ENCODE measurements at regions not wholly inside any gene's neighbourhood (a gene's known extent, or its start where the extent isn't known, plus 50 kb on each side); places are given as distances from the start of the nearest gene placed in this dataset.
"Not testable (repeated sequence)": the region's sequence is repeated elsewhere in the genome, so short reads cannot be mapped to it uniquely, and the experiment has no call there.

- no peak for DNase-seq (ENCODE audit: low spot score, unreplicated experiment)
- Mint-ChIP-seq H3K36me3 (ENCODE audit: insufficient read depth) (no peaks in the 10 kb centered on the region), H3K9me3 (ENCODE audit: low read depth) (no peaks in the 10 kb centered on the region), H3K27ac (no peak overlapping the region), H3K4me3 (ENCODE audit: low read depth) (no peak overlapping the region), H3K27me3 (no peaks in the 10 kb centered on the region), H3K4me1 (ENCODE audit: low read depth) (no peaks in the 10 kb centered on the region)
- TF ChIP-seq, protein P1, sequence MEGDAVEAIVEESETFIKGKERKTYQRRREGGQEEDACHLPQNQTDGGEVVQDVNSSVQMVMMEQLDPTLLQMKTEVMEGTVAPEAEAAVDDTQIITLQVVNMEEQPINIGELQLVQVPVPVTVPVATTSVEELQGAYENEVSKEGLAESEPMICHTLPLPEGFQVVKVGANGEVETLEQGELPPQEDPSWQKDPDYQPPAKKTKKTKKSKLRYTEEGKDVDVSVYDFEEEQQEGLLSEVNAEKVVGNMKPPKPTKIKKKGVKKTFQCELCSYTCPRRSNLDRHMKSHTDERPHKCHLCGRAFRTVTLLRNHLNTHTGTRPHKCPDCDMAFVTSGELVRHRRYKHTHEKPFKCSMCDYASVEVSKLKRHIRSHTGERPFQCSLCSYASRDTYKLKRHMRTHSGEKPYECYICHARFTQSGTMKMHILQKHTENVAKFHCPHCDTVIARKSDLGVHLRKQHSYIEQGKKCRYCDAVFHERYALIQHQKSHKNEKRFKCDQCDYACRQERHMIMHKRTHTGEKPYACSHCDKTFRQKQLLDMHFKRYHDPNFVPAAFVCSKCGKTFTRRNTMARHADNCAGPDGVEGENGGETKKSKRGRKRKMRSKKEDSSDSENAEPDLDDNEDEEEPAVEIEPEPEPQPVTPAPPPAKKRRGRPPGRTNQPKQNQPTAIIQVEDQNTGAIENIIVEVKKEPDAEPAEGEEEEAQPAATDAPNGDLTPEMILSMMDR (IDR thresholded peaks at IDR 0.05; ENCODE audit: unreplicated experiment): no peak
Measured at GRCh38 chr3:115401298-115401697, 222.0 kb upstream of the GAP43 start.

GRCh38 chr3:115401851-115402501 lies 221.3 kb upstream of the GAP43 start:
- Mint-ChIP-seq H3K36me3 (ENCODE audit: insufficient read depth) (no peaks in the 10 kb centered on the region), H3K9me3 (ENCODE audit: low read depth) (no peaks in the 10 kb centered on the region), H3K4me1 (ENCODE audit: low read depth) (no peaks in the 10 kb centered on the region), H3K4me3 (ENCODE audit: low read depth) (no peak overlapping the region), H3K27me3 (no peaks in the 10 kb centered on the region), H3K27ac (no peak overlapping the region)
- TF ChIP-seq, protein P1 (IDR thresholded peaks at IDR 0.05; ENCODE audit: unreplicated experiment): no peak
- no peak for DNase-seq (ENCODE audit: low spot score, unreplicated experiment)

DNA sequence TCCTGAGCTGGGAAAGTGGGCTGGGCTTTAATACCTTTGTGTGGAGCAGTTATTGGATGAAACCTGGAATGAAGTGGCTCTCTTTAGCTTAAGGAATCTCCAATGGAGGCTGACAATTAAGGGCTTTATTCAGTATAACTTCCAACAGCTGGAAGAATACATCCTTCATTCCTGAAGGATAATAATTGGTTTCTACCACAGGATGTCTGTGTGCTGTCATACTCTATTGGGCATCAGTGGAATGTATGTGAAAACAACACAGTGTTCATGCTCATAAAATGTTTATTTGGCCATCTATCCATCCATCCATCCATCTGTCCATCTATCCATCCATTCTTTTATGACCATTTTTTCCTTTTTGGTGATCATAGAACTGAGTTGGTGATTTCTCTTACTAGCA lies 220.7 kb upstream of the GAP43 start:
- no peak for DNase-seq (ENCODE audit: low spot score, unreplicated experiment)
- H3K27ac Mint-ChIP-seq: no peak overlapping the region
- H3K4me3 Mint-ChIP-seq (ENCODE audit: low read depth): no peak overlapping the region
- H3K4me1 Mint-ChIP-seq (ENCODE audit: low read depth): no peaks in the 10 kb centered on the region
- TF ChIP-seq, protein P1 (IDR thresholded peaks at IDR 0.05; ENCODE audit: unreplicated experiment): no peak
- H3K36me3 Mint-ChIP-seq (ENCODE audit: insufficient read depth): no peaks in the 10 kb centered on the region
- no peaks in the 10 kb centered on the region for H3K9me3 Mint-ChIP-seq (ENCODE audit: low read depth)
- H3K27me3 Mint-ChIP-seq: no peaks in the 10 kb centered on the region

GRCh38 chr3:115403786-115404185 lies 219.5 kb upstream of the GAP43 start:
- Mint-ChIP-seq H3K9me3 (ENCODE audit: low read depth) (no peaks in the 10 kb centered on the region), H3K4me3 (ENCODE audit: low read depth) (no peak overlapping the region), H3K27ac (no peak overlapping the region), H3K4me1 (ENCODE audit: low read depth) (no peaks in the 10 kb centered on the region), H3K27me3 (no peaks in the 10 kb centered on the region), H3K36me3 (ENCODE audit: insufficient read depth) (no peaks in the 10 kb centered on the region)
- TF ChIP-seq, protein P1 (IDR thresholded peaks at IDR 0.05; ENCODE audit: unreplicated experiment): no peak
- DNase-seq (ENCODE audit: low spot score, unreplicated experiment): no peak

GRCh38 chr3:115409596-115409995 lies 213.7 kb upstream of the GAP43 start:
- H3K27ac Mint-ChIP-seq: no peak overlapping the region
- DNase-seq (ENCODE audit: low spot score, unreplicated experiment): no peak
- H3K4me1 Mint-ChIP-seq (ENCODE audit: low read depth): no peaks in the 10 kb centered on the region
- no peak overlapping the region for H3K4me3 Mint-ChIP-seq (ENCODE audit: low read depth)
- no peaks in the 10 kb centered on the region for H3K36me3 Mint-ChIP-seq (ENCODE audit: insufficient read depth)
- H3K27me3 Mint-ChIP-seq: no peaks in the 10 kb centered on the region
- no peaks in the 10 kb centered on the region for H3K9me3 Mint-ChIP-seq (ENCODE audit: low read depth)
- TF ChIP-seq, protein P1 (IDR thresholded peaks at IDR 0.05; ENCODE audit: unreplicated experiment): no peak

GRCh38 chr3:115414610-115415009 lies 208.7 kb upstream of the GAP43 start:
- not testable (repeated sequence) for H3K4me3 Mint-ChIP-seq (ENCODE audit: low read depth); H3K9me3 Mint-ChIP-seq (ENCODE audit: low read depth); H3K27ac Mint-ChIP-seq; H3K36me3 Mint-ChIP-seq (ENCODE audit: insufficient read depth); H3K27me3 Mint-ChIP-seq; DNase-seq (ENCODE audit: low spot score, unreplicated experiment); H3K4me1 Mint-ChIP-seq (ENCODE audit: low read depth)
